Naive B cell (primary cell): ENCODE measurements at regions not wholly inside any gene's neighbourhood (a gene's known extent, or its start where the extent isn't known, plus 50 kb on each side); places are given as distances from the start of the nearest gene placed in this dataset.

Experiments
- ATAC-seq, 2 donors: fragments of 150-1000 bp; cut with Tn5 transposase; 2 replicates each; pipeline ENCODE4 v1.10.0; 2021; ENCODE audit warnings: low read depth in 2 of 2, mild to moderate bottlenecking in 2 of 2, moderate library complexity in 2 of 2
- DNase-seq: peaks from one replicate; pipeline ENCODE4 v3.0.0; 2022
- H3K27ac Mint-ChIP-seq, 6 donors: one replicate each; pipeline ENCODE4 v1.8.0; 2020 to 2022; ENCODE audit warnings: mild to moderate bottlenecking in 6 of 6, mixed read lengths in 6 of 6, moderate library complexity in 5 of 6, inconsistent platforms in 2 of 6
- H3K27me3 Mint-ChIP-seq, 3 donors: one replicate each; pipeline ENCODE4 v1.8.0; 2021 to 2022; ENCODE audit warnings: mixed read lengths in 3 of 3, mild to moderate bottlenecking in 1 of 3
- H3K36me3 Mint-ChIP-seq, 2 donors: one replicate each; pipeline ENCODE4 v1.8.0; 2020 to 2022; ENCODE audit warnings: mixed read lengths in 2 of 2, inconsistent platforms in 1 of 2, mild to moderate bottlenecking in 1 of 2
- H3K4me1 Mint-ChIP-seq, 3 donors: one replicate each; pipeline ENCODE4 v1.8.0; 2020 to 2022; ENCODE audit warnings: mixed read lengths in 3 of 3, inconsistent platforms in 1 of 3, mild to moderate bottlenecking in 1 of 3, moderate library complexity in 1 of 3
- H3K4me3 Mint-ChIP-seq, 8 donors: one replicate each; pipeline ENCODE4 v1.8.0; 2020 to 2022; ENCODE audit warnings: mild to moderate bottlenecking in 8 of 8, mixed read lengths in 8 of 8, moderate library complexity in 8 of 8, inconsistent platforms in 2 of 8
- H3K9me3 Mint-ChIP-seq, 7 donors: one replicate each; pipeline ENCODE4 v1.8.0; 2020 to 2022; ENCODE audit warnings: mixed read lengths in 7 of 7, mild to moderate bottlenecking in 5 of 7, inconsistent platforms in 2 of 7, moderate library complexity in 1 of 7

DNA sequence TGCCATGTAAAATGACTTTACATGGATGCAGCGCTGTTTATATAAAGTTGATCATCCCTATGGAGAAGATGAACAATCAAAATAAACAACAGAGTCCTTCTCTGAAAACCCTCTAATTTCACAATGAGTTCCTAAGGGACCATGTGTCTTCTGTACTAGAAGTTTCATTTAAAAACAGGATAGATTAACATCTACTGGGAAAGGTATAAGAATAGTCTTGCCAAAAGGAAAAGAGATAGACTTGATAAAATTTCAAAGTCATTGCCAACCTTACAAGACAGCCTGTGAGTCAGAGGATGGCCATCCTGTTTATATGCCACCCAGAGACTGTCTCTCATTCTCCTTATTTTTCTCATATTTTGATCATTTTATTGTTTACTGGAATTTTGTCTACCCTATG is 367.1 kb upstream of the PDE4D start:
- Mint-ChIP-seq H3K27me3 (no peaks in the 10 kb centered on the region), H3K4me3 (no peak overlapping the region), H3K4me1 (peaks cover 6 to 10% (median 9%) of the 10 kb centered on the region in 3 donors), H3K27ac (no peak overlapping the region), H3K9me3 (no peaks in the 10 kb centered on the region), H3K36me3 (no peaks in the 10 kb centered on the region)
- DNase-seq (no peak), ATAC-seq (no peak)

DNA sequence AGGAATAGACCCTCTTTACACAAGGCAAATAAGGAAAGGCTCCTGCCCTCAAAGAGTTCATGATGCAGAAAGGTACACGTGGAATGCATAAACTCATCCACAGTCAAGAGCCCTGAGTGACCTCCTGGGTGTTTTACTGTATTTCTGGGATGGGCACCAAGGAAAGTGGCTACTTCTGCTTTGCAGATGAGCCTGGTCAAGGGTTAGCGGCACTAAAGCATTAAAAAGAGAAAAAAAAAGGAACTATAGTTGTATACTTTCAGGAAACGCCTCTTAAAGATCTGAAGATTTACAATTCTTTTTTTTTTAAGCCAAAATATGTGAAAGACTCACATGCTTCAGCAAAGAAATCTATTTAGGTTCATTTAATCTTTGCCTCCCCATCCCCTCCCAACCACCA is 366.2 kb upstream of the PDE4D start:
- no peak for DNase-seq
- Mint-ChIP-seq H3K27me3 (no peaks in the 10 kb centered on the region), H3K9me3 (no peaks in the 10 kb centered on the region), H3K4me3 (no peak overlapping the region), H3K36me3 (no peaks in the 10 kb centered on the region), H3K27ac (peak overlapping the region in 2 of 6 donors; percentile 17 to 45), H3K4me1 (peaks cover 6 to 10% (median 9%) of the 10 kb centered on the region in 3 donors)
- peak in 1 of 2 donors; percentile 33 for ATAC-seq

DNA sequence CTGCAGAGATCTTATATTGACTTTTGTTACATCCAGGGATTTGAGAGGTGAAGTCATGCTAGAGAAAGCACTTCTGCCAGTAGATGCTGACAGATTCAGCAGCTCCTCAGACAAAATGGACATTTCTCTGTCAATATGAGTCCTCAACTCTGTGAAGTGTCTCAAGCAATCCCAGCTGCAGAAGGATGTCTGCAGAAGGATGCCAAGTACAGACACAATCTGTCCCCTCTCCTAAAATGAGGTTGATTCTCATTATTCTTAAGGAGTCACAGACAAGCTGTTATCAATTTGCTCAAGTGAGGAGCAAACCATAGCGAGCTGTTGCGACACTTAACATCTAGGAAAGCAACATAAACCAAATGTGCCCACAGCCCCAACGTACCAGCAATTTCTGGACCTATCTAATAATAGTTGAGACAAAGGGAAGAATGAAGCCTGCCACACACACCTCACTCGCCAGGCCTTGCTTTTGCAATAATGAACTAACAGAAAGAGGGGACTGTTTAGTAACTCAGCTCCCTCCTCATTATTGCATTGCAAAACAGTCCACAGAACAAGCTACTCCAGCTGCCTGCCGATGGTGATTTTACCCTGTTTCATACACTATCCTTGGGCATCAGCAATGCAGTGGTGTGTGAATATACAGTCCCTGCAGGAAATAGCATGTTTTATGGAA is 364.2 kb upstream of the PDE4D start:
- Mint-ChIP-seq H3K4me1 (peaks cover 6 to 10% (median 9%) of the 10 kb centered on the region in 3 donors), H3K27me3 (no peaks in the 10 kb centered on the region), H3K27ac (no peak overlapping the region), H3K9me3 (no peaks in the 10 kb centered on the region), H3K36me3 (no peaks in the 10 kb centered on the region), H3K4me3 (no peak overlapping the region)
- no peak for DNase-seq
- ATAC-seq, result no peak

DNA sequence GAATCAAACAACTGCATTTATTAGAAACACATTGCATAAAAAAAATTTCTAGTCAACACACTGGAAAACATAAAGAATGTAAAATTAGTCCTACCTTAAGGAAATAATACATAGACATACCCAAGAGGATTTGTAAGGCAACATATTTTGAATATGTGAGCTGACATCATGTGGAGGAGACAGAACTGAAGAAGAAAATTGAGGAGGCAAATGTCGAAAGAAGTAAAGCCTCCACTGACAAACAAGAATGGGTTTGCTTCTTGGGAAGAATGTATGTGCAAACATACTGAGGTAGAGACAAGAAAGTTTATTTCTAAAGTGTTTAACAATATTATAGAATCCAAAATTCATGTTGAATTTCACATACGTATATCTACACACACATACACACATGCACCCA is 363.0 kb upstream of the PDE4D start:
- ATAC-seq, result no peak
- Mint-ChIP-seq H3K4me3 (no peak overlapping the region), H3K27me3 (no peaks in the 10 kb centered on the region), H3K9me3 (no peaks in the 10 kb centered on the region), H3K36me3 (no peaks in the 10 kb centered on the region), H3K4me1 (peaks cover 6 to 10% (median 9%) of the 10 kb centered on the region in 3 donors), H3K27ac (no peak overlapping the region)
- no peak for DNase-seq

DNA sequence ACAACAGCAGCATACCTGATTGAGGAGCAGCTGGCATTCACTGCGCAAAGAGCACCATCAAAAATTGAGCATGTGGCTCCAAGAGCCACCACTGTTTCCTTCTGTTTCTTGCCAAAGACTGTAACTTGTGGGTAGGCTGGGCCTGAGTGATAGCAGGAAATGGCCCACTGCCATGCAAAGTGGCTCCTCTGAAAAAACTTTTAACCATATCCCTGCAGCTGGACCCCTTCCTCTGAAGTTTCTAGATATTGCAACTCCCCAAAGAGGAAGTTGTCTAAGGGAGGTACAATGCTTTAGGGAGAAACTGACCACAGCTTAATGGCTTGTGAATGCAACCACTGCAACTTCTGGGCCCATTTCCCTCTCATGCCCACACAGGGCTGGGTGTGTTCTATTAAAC is 355.4 kb upstream of the PDE4D start:
- H3K36me3 Mint-ChIP-seq, result no peaks in the 10 kb centered on the region

DNA sequence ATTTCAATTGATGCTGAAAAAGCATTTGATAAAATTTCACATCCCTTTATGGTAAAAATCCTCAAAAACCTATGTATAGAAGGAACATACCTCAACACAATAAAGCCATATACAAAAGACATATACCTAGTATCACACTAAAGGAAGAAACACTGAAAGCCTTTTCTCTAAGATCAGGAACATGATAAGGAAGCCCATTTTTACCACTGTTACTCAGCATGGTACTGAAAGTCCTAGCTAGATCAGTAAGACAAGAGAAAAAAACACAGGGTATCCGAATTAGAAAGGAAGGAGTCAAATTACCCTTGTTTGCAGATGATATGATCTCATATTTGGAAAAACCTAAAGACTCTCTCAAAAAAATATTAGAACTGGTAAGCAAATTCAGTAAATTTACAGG is 350.2 kb upstream of the PDE4D start:
- Mint-ChIP-seq H3K27ac (no peak overlapping the region), H3K36me3 (peaks cover 6 to 12% of the 10 kb centered on the region in 2 donors), H3K4me1 (peaks cover 2 to 9% (median 5%) of the 10 kb centered on the region in 3 donors), H3K27me3 (no peaks in the 10 kb centered on the region), H3K4me3 (no peak overlapping the region), H3K9me3 (peaks cover 9 to 66% (median 39%) of the 10 kb centered on the region in 7 donors)
- DNase-seq, result no peak
- no peak for ATAC-seq

More for the DNA sequence above, 355.4 kb upstream of the PDE4D start:
- Mint-ChIP-seq H3K9me3 (peaks cover 4 to 29% (median 11%) of the 10 kb centered on the region in 7 donors), H3K27me3 (no peaks in the 10 kb centered on the region), H3K4me3 (peak overlapping the region in 1 of 8 donors; percentile 75), H3K27ac (peak overlapping the region in 4 of 6 donors; percentile 6 to 38 (median 13)), H3K4me1 (peaks cover 7 to 14% (median 13%) of the 10 kb centered on the region in 3 donors)
- DNase-seq (peak; percentile 30), ATAC-seq (peak; percentile 91 to 93)

DNA sequence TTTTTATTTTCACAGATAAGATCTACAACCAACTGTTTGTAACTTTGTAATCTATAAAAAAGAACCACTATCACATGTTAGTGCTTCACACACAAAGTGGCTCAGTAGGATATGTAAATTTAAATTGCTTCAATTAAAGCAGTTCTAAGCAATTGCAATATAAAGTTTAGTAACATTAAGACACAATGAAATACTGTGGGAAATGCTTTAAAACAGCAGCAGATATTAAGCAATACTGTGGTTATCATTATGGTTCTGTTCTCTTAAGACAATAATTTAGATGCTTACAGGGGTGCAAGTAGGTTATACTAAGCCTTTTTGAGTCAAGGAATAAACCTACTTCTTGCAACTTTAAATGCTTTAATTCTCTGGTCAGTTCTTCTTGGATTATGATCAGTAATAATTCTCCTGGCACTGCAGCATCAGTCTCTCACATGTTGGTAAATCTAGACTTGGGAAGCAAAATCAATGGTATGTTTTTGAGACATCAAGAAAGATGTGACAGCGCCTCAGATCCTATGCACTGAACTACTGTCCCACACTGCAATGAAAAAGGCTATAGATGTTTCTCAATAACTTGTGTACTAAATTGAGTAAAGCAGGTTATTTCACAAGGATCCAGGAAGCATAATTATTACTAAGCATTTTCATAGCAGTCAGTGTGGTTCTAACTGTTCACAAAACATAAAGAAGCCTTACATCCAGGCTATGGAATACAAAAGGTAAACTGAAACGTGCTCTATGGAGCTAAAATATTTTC is 338.7 kb upstream of the PDE4D start:
- no peak for ATAC-seq
- H3K27me3 Mint-ChIP-seq, result no peaks in the 10 kb centered on the region
- no peaks in the 10 kb centered on the region for H3K4me1 Mint-ChIP-seq
- peaks cover 0 to 6% (median under 1%) of the 10 kb centered on the region in 7 donors for H3K9me3 Mint-ChIP-seq
- no peak overlapping the region for H3K4me3 Mint-ChIP-seq
- H3K36me3 Mint-ChIP-seq, result peaks cover 6 to 9% of the 10 kb centered on the region in 2 donors
- DNase-seq, result no peak
- no peak overlapping the region for H3K27ac Mint-ChIP-seq

DNA sequence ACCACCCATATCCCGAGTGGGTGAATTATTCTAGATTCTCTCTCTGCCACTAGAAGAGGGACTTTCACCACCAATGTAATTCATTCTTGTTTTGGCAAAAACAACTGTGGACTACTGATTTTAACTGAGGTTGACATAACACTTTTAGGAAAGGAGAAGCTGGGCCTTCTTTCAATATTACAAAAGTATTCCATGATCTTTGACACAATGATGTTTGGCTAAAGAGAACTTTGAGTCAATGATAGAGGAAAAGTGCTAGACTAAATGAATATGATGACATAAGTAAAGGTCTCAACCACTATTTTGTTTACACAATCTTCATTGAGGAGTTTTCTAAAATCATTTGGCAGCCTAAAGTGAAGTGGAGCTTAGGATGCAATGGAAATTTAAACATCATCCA is 336.9 kb upstream of the PDE4D start:
- Mint-ChIP-seq H3K36me3 (peaks cover 0 to 6% of the 10 kb centered on the region in 2 donors), H3K27ac (no peak overlapping the region), H3K4me3 (no peak overlapping the region), H3K27me3 (no peaks in the 10 kb centered on the region), H3K9me3 (no peaks in the 10 kb centered on the region), H3K4me1 (no peaks in the 10 kb centered on the region)
- ATAC-seq (no peak), DNase-seq (no peak)

DNA sequence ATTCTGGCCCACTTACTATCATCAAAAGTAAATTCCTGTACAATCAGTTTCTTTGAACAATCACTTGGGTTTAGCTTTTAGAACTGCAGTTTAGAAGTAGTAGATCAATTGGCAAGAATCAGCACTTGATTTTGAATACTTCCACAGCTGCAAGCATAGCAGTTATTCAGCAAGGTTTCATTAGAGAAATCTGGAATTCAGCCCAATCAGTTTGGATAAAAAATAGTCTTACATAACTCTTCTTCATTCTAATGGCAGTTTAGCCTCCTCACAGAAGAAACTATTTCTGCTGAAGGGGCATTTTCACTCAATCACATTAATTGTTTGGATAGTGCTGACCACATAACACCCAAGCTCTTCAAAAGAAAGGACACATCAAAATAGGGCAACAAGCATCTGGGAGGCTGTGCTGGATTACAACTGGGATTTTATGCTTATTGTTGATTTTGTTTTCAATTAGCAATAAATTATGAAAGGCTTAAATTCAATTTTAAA is 336.2 kb upstream of the PDE4D start:
- H3K4me3 Mint-ChIP-seq, result no peak overlapping the region
- ATAC-seq, result no peak

DNA sequence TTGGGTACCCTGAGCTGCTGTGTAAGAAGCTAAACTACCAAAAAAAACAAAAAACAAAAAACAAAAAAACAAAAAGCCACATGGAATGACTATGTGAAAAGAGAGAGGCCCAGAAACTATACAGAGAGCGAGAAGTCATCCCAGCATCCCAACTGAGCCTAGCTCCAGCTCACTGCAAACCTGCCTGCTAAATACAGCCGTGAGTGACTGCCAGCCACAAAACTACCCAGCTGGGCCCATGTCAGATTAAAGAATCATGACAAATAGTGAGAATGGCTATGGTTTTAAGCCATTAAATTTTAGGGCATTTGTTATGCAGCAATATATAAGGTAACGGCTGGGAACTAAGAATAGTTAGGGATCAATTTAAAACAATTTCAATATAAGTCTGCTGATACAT is 335.1 kb upstream of the PDE4D start:
- H3K9me3 Mint-ChIP-seq, result no peaks in the 10 kb centered on the region
- no peak overlapping the region for H3K4me3 Mint-ChIP-seq
- DNase-seq (no peak), ATAC-seq (no peak)
- H3K27ac Mint-ChIP-seq, result no peak overlapping the region
- peaks cover 0 to 6% of the 10 kb centered on the region in 2 donors for H3K36me3 Mint-ChIP-seq
- no peaks in the 10 kb centered on the region for H3K27me3 Mint-ChIP-seq
- no peaks in the 10 kb centered on the region for H3K4me1 Mint-ChIP-seq

More for the DNA sequence above, 336.2 kb upstream of the PDE4D start:
- Mint-ChIP-seq H3K4me1 (no peaks in the 10 kb centered on the region), H3K27ac (no peak overlapping the region), H3K36me3 (peaks cover 0 to 6% of the 10 kb centered on the region in 2 donors), H3K27me3 (no peaks in the 10 kb centered on the region), H3K9me3 (no peaks in the 10 kb centered on the region)
- DNase-seq, result no peak

DNA sequence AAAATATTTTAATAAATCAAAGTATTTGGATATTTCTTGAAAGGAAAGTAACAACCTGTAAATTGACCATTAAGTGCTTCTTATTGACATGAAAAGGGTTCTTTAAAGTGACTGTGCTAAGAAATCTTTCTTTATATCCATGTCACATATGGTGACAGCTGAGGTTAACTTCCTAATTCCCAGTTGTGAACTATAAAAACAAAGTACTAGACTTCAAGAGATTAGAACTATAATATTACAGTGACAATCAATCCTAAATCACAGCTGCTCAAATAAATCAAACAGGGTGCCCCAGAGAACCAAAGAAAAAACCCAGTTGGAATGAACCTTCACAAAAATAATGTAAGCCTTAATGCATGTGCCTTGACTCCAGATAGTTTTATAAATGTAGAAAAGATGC is 332.6 kb upstream of the PDE4D start:
- no peak for ATAC-seq
- H3K4me3 Mint-ChIP-seq, result no peak overlapping the region
- no peak overlapping the region for H3K27ac Mint-ChIP-seq
- DNase-seq, result no peak
- H3K9me3 Mint-ChIP-seq, result no peaks in the 10 kb centered on the region
- peaks cover 0 to 6% of the 10 kb centered on the region in 2 donors for H3K36me3 Mint-ChIP-seq
- no peaks in the 10 kb centered on the region for H3K27me3 Mint-ChIP-seq
- H3K4me1 Mint-ChIP-seq, result no peaks in the 10 kb centered on the region

DNA sequence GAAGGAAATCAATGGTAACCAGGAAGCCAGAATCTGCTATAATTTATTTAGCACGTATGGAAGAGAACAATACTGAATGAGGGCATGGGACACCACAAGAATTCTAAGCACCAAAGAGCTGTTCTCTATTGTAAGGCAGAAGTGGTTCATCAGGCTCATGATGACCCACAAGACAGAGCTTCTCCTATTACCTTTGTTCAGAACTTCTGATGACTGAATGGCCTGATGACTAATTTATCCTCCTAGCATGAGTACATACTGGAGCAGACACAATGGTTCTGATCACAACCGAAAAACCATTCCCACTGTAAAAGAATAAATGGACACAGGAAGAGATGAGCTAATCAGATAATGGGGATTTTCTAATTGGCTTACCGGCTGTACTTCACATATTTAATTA is 329.8 kb upstream of the PDE4D start:
- H3K27ac Mint-ChIP-seq, result no peak overlapping the region
- H3K4me1 Mint-ChIP-seq, result peaks cover 0 to 4% (median 0%) of the 10 kb centered on the region in 3 donors
- ATAC-seq (no peak), DNase-seq (no peak)
- no peak overlapping the region for H3K4me3 Mint-ChIP-seq
- H3K27me3 Mint-ChIP-seq, result no peaks in the 10 kb centered on the region
- no peaks in the 10 kb centered on the region for H3K36me3 Mint-ChIP-seq
- no peaks in the 10 kb centered on the region for H3K9me3 Mint-ChIP-seq

DNA sequence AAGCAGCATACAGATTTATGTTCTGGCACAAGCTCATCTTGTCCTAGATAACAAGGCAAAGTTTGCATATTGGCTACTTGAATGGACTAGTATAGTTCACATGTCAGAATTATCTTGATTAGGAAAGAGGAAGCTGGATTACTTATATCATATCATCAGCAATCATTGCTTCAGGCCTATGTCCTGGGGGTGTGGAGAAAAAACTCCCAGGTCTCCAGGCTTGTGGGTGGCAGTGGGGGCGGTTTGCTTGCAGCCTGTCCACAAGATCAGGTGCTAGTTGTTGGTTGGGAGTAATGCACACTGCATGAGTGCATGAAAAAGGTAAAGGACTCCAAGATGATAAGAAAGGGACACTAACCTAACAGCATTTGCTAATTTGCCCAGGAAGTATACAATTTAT is 326.4 kb upstream of the PDE4D start:
- H3K4me1 Mint-ChIP-seq, result peaks cover 0 to 4% (median 0%) of the 10 kb centered on the region in 3 donors
- H3K27me3 Mint-ChIP-seq, result no peaks in the 10 kb centered on the region
- peaks cover 0 to 4% (median 0%) of the 10 kb centered on the region in 7 donors for H3K9me3 Mint-ChIP-seq
- DNase-seq (no peak), ATAC-seq (no peak)
- H3K27ac Mint-ChIP-seq, result no peak overlapping the region
- H3K4me3 Mint-ChIP-seq, result no peak overlapping the region
- H3K36me3 Mint-ChIP-seq, result no peaks in the 10 kb centered on the region

DNA sequence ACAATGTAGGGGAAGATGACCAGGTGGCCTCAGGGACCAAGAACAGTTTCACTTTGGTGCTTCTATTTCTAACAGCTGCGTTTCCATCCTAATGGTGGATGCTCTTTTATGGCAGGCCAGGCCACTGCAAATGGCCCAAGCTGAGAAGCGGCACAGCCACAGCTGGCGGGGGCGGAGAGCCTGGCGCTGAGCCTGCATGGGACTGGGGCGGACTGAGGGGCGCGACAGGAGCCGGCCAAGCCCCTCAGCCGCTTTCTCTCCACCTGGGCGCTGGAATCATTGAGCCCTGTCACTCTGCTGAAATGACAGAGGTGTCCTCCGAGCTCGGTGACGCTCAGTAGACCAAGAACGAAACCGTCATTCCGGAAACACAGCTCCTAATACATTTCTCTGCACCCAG is 317.3 kb upstream of the PDE4D start:
- Mint-ChIP-seq H3K9me3 (no peaks in the 10 kb centered on the region), H3K4me1 (peaks cover 16 to 25% (median 21%) of the 10 kb centered on the region in 3 donors), H3K36me3 (no peaks in the 10 kb centered on the region), H3K27me3 (no peaks in the 10 kb centered on the region), H3K27ac (peak overlapping the region in 1 of 6 donors; percentile 70), H3K4me3 (peak overlapping the region in 7 of 8 donors; percentile 4 to 78 (median 24))
- ATAC-seq (no peak), DNase-seq (no peak)
